Endodermal cell (in vitro differentiated cells): ENCODE measurements at regions not wholly inside any gene's neighbourhood (a gene's known extent, or its start where the extent isn't known, plus 50 kb on each side); places are given as distances from the start of the nearest gene placed in this dataset.

ENCODE experiments used
- DNase-seq: peaks from one replicate; pipeline ENCODE4 v3.0.0-alpha.2; 2017
- H3K27ac ChIP-seq: 2 replicates; pipeline ENCODE4 v1.5.1; 2013; ENCODE audit warnings: mild to moderate bottlenecking, low read depth, low read length, moderate library complexity
- H3K27me3 ChIP-seq: 2 replicates; pipeline ENCODE4 v1.6.1; 2013; ENCODE audit warnings: mild to moderate bottlenecking, low read length, moderate library complexity; ENCODE audit not compliant: insufficient read depth, control insufficient read depth, poor library complexity, severe bottlenecking
- H3K36me3 ChIP-seq: 2 replicates; pipeline ENCODE4 v1.7.0; 2013; ENCODE audit warnings: mild to moderate bottlenecking, low read length, moderate library complexity; ENCODE audit not compliant: control insufficient read depth, insufficient read depth
- H3K4me1 ChIP-seq: one replicate; pipeline ENCODE4 v1.7.0; 2013; ENCODE audit warnings: low read length; ENCODE audit not compliant: control insufficient read depth, insufficient read depth
- H3K4me3 ChIP-seq: 2 replicates; pipeline ENCODE4 v1.5.1; 2013; ENCODE audit warnings: mild to moderate bottlenecking, low read length, moderate library complexity
- H3K9ac ChIP-seq: 2 replicates; pipeline ENCODE4 v1.6.1; 2013; ENCODE audit warnings: mild to moderate bottlenecking, low read length, moderate library complexity; ENCODE audit not compliant: poor library complexity, severe bottlenecking; ENCODE audit errors: extremely low read depth
- H3K9me3 ChIP-seq: 2 replicates; pipeline ENCODE4 v1.6.1; 2013; ENCODE audit warnings: mild to moderate bottlenecking, low read length, moderate library complexity; ENCODE audit not compliant: control insufficient read depth
- H3K27ac Mint-ChIP-seq: 2 replicates; pipeline ENCODE4 v1.8.0; 2020; ENCODE audit warnings: mixed read lengths
- H3K27me3 Mint-ChIP-seq: 2 replicates; pipeline ENCODE4 v1.8.0; 2021; ENCODE audit warnings: mild to moderate bottlenecking, mixed read lengths; ENCODE audit not compliant: insufficient read depth
- H3K36me3 Mint-ChIP-seq: 2 replicates; pipeline ENCODE4 v1.8.0; 2020; ENCODE audit warnings: low read depth, mixed read lengths
- H3K4me1 Mint-ChIP-seq: 2 replicates; pipeline ENCODE4 v1.8.0; 2020; ENCODE audit warnings: mixed read lengths
- H3K4me3 Mint-ChIP-seq: 2 replicates; pipeline ENCODE4 v1.8.0; 2020; ENCODE audit warnings: mild to moderate bottlenecking, moderate library complexity, mixed read lengths
- H3K9me3 Mint-ChIP-seq: 2 replicates; pipeline ENCODE4 v1.8.0; 2020; ENCODE audit warnings: mild to moderate bottlenecking, mixed read lengths
- CTCF ChIP-seq: fragments of 200-600 bp; sonication (generic); conservative IDR thresholded peaks from 2 replicates; pipeline ENCODE4 v1.5.0; 2021; ENCODE audit warnings: antibody characterized with exemption, mild to moderate bottlenecking
- WGBS, 2 experiments: methylation state at CpG; one replicate each; pipeline versions ENCODE4 v1.1.5 to v1.1.7; 2013; ENCODE audit warnings: missing lambda C conversion rate in 2 of 2, mixed read lengths in 1 of 2; ENCODE audit not compliant: insufficient coverage in 1 of 2, insufficient read length in 1 of 2; 5-methylcytosine and 5-hydroxymethylcytosine counted together

GRCh38 chr10:111758593-111758992 lies 425.0 kb downstream of the GPAM start:
- H3K4me1 Mint-ChIP-seq = peaks cover 11% of the 10 kb centered on the region
- H3K4me3 Mint-ChIP-seq = no peak overlapping the region
- H3K27me3 Mint-ChIP-seq = peaks cover 24% of the 10 kb centered on the region
- Histone ChIP-seq H3K9ac (no peak overlapping the region), H3K4me1 (peaks cover 4% of the 10 kb centered on the region), H3K36me3 (no peaks in the 10 kb centered on the region), H3K4me3 (no peak overlapping the region), H3K27ac (no peak overlapping the region), H3K9me3 (no peaks in the 10 kb centered on the region), H3K27me3 (peaks cover 11% of the 10 kb centered on the region)
- no peak for TF ChIP-seq CTCF
- H3K36me3 Mint-ChIP-seq = no peaks in the 10 kb centered on the region
- H3K27ac Mint-ChIP-seq = no peak overlapping the region
- H3K9me3 Mint-ChIP-seq = no peaks in the 10 kb centered on the region
- no peak for DNase-seq
- 97 to 100% methylated on average over 1 to 3 of the region's 3 CpGs for WGBS, 2 experiments

- Mint-ChIP-seq H3K27ac (no peak overlapping the region), H3K36me3 (no peaks in the 10 kb centered on the region), H3K9me3 (no peaks in the 10 kb centered on the region), H3K4me3 (no peak overlapping the region), H3K4me1 (peaks cover 25% of the 10 kb centered on the region), H3K27me3 (peaks cover 20% of the 10 kb centered on the region)
- no peak overlapping the region for H3K4me3 ChIP-seq
- DNase-seq = no peak
- WGBS, 2 experiments = 96 to 100% methylated on average over 2 to 4 of the region's 4 CpGs
- no peak overlapping the region for H3K9ac ChIP-seq
- peak; percentile 50 for TF ChIP-seq CTCF
- H3K36me3 ChIP-seq = no peaks in the 10 kb centered on the region
- H3K27ac ChIP-seq = no peak overlapping the region
- peaks cover 4% of the 10 kb centered on the region for H3K4me1 ChIP-seq
- peaks cover 11% of the 10 kb centered on the region for H3K27me3 ChIP-seq
- H3K9me3 ChIP-seq = no peaks in the 10 kb centered on the region
Observed at GRCh38 chr10:111762114-111762513, 421.5 kb downstream of the GPAM start.

- Mint-ChIP-seq H3K4me3 (no peak overlapping the region), H3K4me1 (peaks cover 28% of the 10 kb centered on the region), H3K9me3 (peaks cover 3% of the 10 kb centered on the region), H3K27ac (no peak overlapping the region), H3K27me3 (no peaks in the 10 kb centered on the region), H3K36me3 (no peaks in the 10 kb centered on the region)
- no peak for DNase-seq
- H3K9ac ChIP-seq = no peak overlapping the region
- H3K4me3 ChIP-seq = no peak overlapping the region
- H3K9me3 ChIP-seq = no peaks in the 10 kb centered on the region
- no peak for TF ChIP-seq CTCF
- H3K36me3 ChIP-seq = no peaks in the 10 kb centered on the region
- no peak overlapping the region for H3K27ac ChIP-seq
- 100% methylated on average over 2 of the region's 2 CpGs; no CpG with 5 or more reads in 1 of the 2 experiments for WGBS, 2 experiments
- no peaks in the 10 kb centered on the region for H3K27me3 ChIP-seq
- no peaks in the 10 kb centered on the region for H3K4me1 ChIP-seq
Observed at GRCh38 chr10:111765216-111765615, 418.3 kb downstream of the GPAM start.
